ENCODE measurements at regions not wholly inside any gene's neighbourhood (a gene's known extent, or its start where the extent isn't known, plus 50 kb on each side); places are given as distances from the start of the nearest gene placed in this dataset.

DNA sequence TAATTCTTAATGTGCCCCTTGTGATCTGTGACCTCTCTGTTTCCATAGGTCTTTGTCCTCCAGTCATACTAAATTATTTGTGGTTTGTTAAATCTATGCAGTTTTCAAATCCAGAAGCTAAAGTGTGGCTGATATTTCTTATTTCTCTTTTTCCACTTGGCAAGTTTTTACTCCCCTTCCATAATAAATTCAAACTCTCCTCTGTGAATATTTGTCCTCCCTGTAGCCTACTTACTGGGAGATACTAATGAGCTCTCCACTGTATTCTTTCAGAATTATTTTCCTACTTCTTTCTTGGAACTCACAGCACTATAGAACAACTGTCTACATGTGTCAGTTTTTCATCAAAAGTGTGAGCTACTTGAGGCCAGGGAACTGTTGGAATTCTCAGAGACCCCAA, 430.8 kb upstream of the PTBP2 start:
- TF ChIP-seq, protein P1, sequence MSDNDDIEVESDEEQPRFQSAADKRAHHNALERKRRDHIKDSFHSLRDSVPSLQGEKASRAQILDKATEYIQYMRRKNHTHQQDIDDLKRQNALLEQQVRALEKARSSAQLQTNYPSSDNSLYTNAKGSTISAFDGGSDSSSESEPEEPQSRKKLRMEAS (IDR thresholded peaks at IDR 0.05) = no peak
- TF ChIP-seq POLR2AphosphoS5 (IDR thresholded peaks at IDR 0.05; ENCODE audit: low read depth, low read length) (no peak), RFX5 (IDR thresholded peaks at IDR 0.05; ENCODE audit: borderline replicate concordance, low read depth, low read length) (no peak), SP1 (IDR thresholded peaks at IDR 0.05; ENCODE audit: low read depth, low read length) (no peak), POLR2A (IDR thresholded peaks at IDR 0.05; ENCODE audit: control extremely low read depth in 1 of 2, low read depth in 2 of 2, low read length in 2 of 2) (no peak), BACH1 (IDR thresholded peaks at IDR 0.05; ENCODE audit: low read length) (no peak)

All from H1 (cell line).